HCT116 (cell line): ENCODE measurements at regions not wholly inside any gene's neighbourhood (a gene's known extent, or its start where the extent isn't known, plus 50 kb on each side); places are given as distances from the start of the nearest gene placed in this dataset.

ENCODE experiments used
- ATAC-seq: fragments of 200-7000 bp; cut with Tn5 transposase; 2 replicates; pipeline ENCODE4 v1.9.1; 2020; ENCODE audit warnings: mild to moderate bottlenecking, moderate library complexity
- BruUV-seq: library from RNA; stranded (reverse); fragments of 400-500 nt; replicated peaks from 2 replicates; lab custom pipeline; 2021; lab: Mats Ljungman, UMichigan
- CTCF ChIA-PET: fragments of 300-600 bp; sonication (Branson Sonifier 250); formaldehyde crosslinking; loops from one replicate; lab custom pipeline; 2021; ENCODE audit warnings: antibody characterized with exemption; lab: Charles Lee
- POLR2A ChIA-PET: fragments of 300-600, 350-600 bp; sonication (Branson Sonifier 250); formaldehyde crosslinking; loops from one replicate; lab custom pipeline; 2021; ENCODE audit warnings: antibody characterized with exemption; lab: Charles Lee
- RAD21 ChIA-PET, 2 experiments: fragments of 300-600 bp; sonication (Branson Sonifier 250); formaldehyde crosslinking; loops; one replicate each; lab custom pipeline; 2023; ENCODE audit warnings: low total read pairs in 2 of 2; ENCODE audit not compliant: uncharacterized antibody in 2 of 2, unreplicated experiment in 2 of 2, low non-redundant PET in 1 of 2; lab: Charles Lee
- DNase-seq: peaks from one replicate; pipeline ENCODE4 v3.0.0-alpha.2; 2010; ENCODE audit warnings: low read depth, low spot score
- H2AFZ ChIP-seq: fragments of 200-600 bp; shearing (Covaris generic), sonication (generic); 2 replicates; pipeline ENCODE4 v1.6.1; 2017; ENCODE audit warnings: low read depth, mixed run types, mixed read lengths, antibody characterized with exemption, low read length; ENCODE audit not compliant: poor library complexity, severe bottlenecking
- H3K27ac ChIP-seq: 2 replicates; pipeline ENCODE4 v1.5.1; 2012; ENCODE audit warnings: low read depth, low read length
- H3K27me3 ChIP-seq: fragments of 200-600 bp; sonication (generic); 2 replicates; pipeline ENCODE4 v1.6.1; 2016; ENCODE audit warnings: mixed run types, low read length, mixed read lengths; ENCODE audit not compliant: insufficient read depth
- H3K36me3 ChIP-seq, 2 experiments: fragments of 200-500 bp in 1 of 2; fragments of 200-600 bp in 1 of 2; sonication (Bioruptor generic) in 1 of 2; sonication (generic) in 1 of 2; 2 replicates each; pipeline versions ENCODE4 v1.5.1 to v1.6.1; 2014 to 2016; ENCODE audit warnings: low read length in 2 of 2, inconsistent platforms in 1 of 2, mixed read lengths in 1 of 2, mixed run types in 1 of 2; ENCODE audit not compliant: insufficient read depth in 2 of 2, control insufficient read depth in 1 of 2
- H3K4me1 ChIP-seq, 2 experiments: fragments of 200-600 bp in 1 of 2; sonication (generic) in 1 of 2; 2 replicates each; pipeline versions ENCODE4 v1.5.1 to v1.6.1; 2012 to 2017; ENCODE audit warnings: low read length in 2 of 2, inconsistent platforms in 1 of 2, mild to moderate bottlenecking in 1 of 2, mixed read lengths in 1 of 2, mixed run types in 1 of 2, moderate library complexity in 1 of 2; ENCODE audit not compliant: insufficient read depth in 2 of 2, control insufficient read depth in 1 of 2
- H3K4me2 ChIP-seq: fragments of 200-600 bp; sonication (generic); 2 replicates; pipeline ENCODE4 v1.6.1; 2017; ENCODE audit warnings: mixed run types, low read length, mixed read lengths
- H3K4me3 ChIP-seq, 2 experiments: fragments of 200-600 bp in 1 of 2; sonication (generic) in 1 of 2; replicated peaks in 1 of 2; 2 replicates each; pipeline ENCODE4 v1.5.1; 2011 to 2016; ENCODE audit warnings: low read length in 2 of 2, control low read depth in 1 of 2, low read depth in 1 of 2, mild to moderate bottlenecking in 1 of 2, mixed read lengths in 1 of 2, mixed run types in 1 of 2
- H3K79me2 ChIP-seq: fragments of 200-600 bp; sonication (generic); 2 replicates; pipeline ENCODE4 v1.6.1; 2017; ENCODE audit warnings: mild to moderate bottlenecking, mixed run types, low read length, moderate library complexity, mixed read lengths; ENCODE audit not compliant: insufficient read depth
- H3K9ac ChIP-seq: fragments of 200-600 bp; sonication (generic); 2 replicates; pipeline ENCODE4 v1.6.1; 2016; ENCODE audit warnings: low read length, mixed read lengths
- H3K9me2 ChIP-seq: fragments of 200-600 bp; sonication (generic), shearing (Covaris generic); 2 replicates; pipeline ENCODE4 v1.6.1; 2017; ENCODE audit warnings: mixed run types, mild to moderate bottlenecking, moderate library complexity; ENCODE audit not compliant: insufficient read depth
- H3K9me3 ChIP-seq, 2 experiments: fragments of 200-500 bp in 1 of 2; fragments of 200-600 bp in 1 of 2; sonication (Bioruptor generic) in 1 of 2; sonication (generic) in 1 of 2; 2 replicates each; pipeline ENCODE4 v1.6.1; 2014 to 2017; ENCODE audit warnings: low read length in 2 of 2, mixed read lengths in 2 of 2, inconsistent platforms in 1 of 2, low read depth in 1 of 2, mild to moderate bottlenecking in 1 of 2, mixed run types in 1 of 2, moderate library complexity in 1 of 2; ENCODE audit not compliant: control insufficient read depth in 1 of 2, insufficient read depth in 1 of 2
- H4K20me1 ChIP-seq: fragments of 200-600 bp; sonication (generic), shearing (Covaris generic); 2 replicates; pipeline ENCODE4 v1.6.1; 2017; ENCODE audit warnings: mixed run types, mild to moderate bottlenecking, moderate library complexity; ENCODE audit not compliant: insufficient read depth
- EGR1 ChIP-seq: IDR thresholded peaks from 2 replicates; pipeline ENCODE4 v1.6.1; 2012; ENCODE audit warnings: low read depth
- ELF1 ChIP-seq: IDR thresholded peaks from 2 replicates; pipeline ENCODE4 v1.6.1; 2012; ENCODE audit warnings: low read depth, borderline replicate concordance
- EZH2 ChIP-seq: fragments of 200-600 bp; sonication (generic); IDR thresholded peaks from 2 replicates; pipeline ENCODE4 v1.6.1; 2017; ENCODE audit warnings: antibody characterized with exemption, mixed run types
- EZH2phosphoT487 ChIP-seq: fragments of 200-600 bp; IDR thresholded peaks from 2 replicates; pipeline ENCODE4 v1.6.1; 2018; ENCODE audit warnings: antibody characterized with exemption, borderline replicate concordance
- JUND ChIP-seq: IDR thresholded peaks from 2 replicates; pipeline ENCODE4 v1.6.1; 2012
- POLR2A ChIP-seq: IDR thresholded peaks from 2 replicates; pipeline ENCODE4 v1.7.0; 2011; ENCODE audit warnings: borderline replicate concordance; ENCODE audit not compliant: insufficient read depth, insufficient read length; ENCODE audit errors: extremely low read depth
- POLR2AphosphoS5 ChIP-seq: IDR thresholded peaks from 2 replicates; pipeline ENCODE4 v1.6.1; 2011; ENCODE audit warnings: mild to moderate bottlenecking, low read depth, low read length, moderate library complexity
- SIN3A ChIP-seq: IDR thresholded peaks from 2 replicates; pipeline ENCODE4 v1.6.1; 2012; ENCODE audit warnings: low read depth
- SP1 ChIP-seq: IDR thresholded peaks from 2 replicates; pipeline ENCODE4 v1.6.1; 2012; ENCODE audit warnings: low read depth
- SRF ChIP-seq: IDR thresholded peaks from 2 replicates; pipeline ENCODE4 v1.6.1; 2012; ENCODE audit warnings: low read depth
- ZFX ChIP-seq: fragments of 450-650 bp; IDR thresholded peaks from 2 replicates; pipeline ENCODE4 v1.6.1; 2017
- ZNF274 ChIP-seq: fragments of 200-500 bp; sonication (Bioruptor generic); IDR thresholded peaks from 2 replicates; pipeline ENCODE4 v1.6.1; 2014; ENCODE audit warnings: mild to moderate bottlenecking, low read depth, low read length, inconsistent platforms
- intact Hi-C: fragments of 100-400 bp; cut with micrococcal nuclease; formaldehyde crosslinking; loops from 2 replicates; pipeline ENCODE4 v1.10.0; 2022
- TF ChIP-seq, protein P1 (sequence below): IDR thresholded peaks from 2 replicates; pipeline ENCODE4 v1.6.1; 2012
- TF ChIP-seq, protein P2 (sequence below): IDR thresholded peaks from 2 replicates; pipeline ENCODE4 v1.6.1; 2011; ENCODE audit warnings: mild to moderate bottlenecking, low read length, moderate library complexity; ENCODE audit not compliant: insufficient replicate concordance; ENCODE audit errors: extremely low read depth
- TF ChIP-seq, protein P3 (sequence below), 3 experiments: fragments of 200-600 bp in 1 of 3; sonication (generic) in 1 of 3; IDR thresholded peaks in 2 of 3; conservative IDR thresholded peaks in 1 of 3; 2 replicates each; pipeline ENCODE4 v1.5.1; 2012 to 2017; ENCODE audit warnings: low read depth in 2 of 3, low read length in 2 of 3, antibody characterized with exemption in 1 of 3, borderline replicate concordance in 1 of 3, control low read depth in 1 of 3, mild to moderate bottlenecking in 1 of 3, mixed read lengths in 1 of 3, mixed run types in 1 of 3, moderate library complexity in 1 of 3; ENCODE audit not compliant: insufficient read depth in 1 of 3
- TF ChIP-seq, protein P4 (sequence below): IDR thresholded peaks from 2 replicates; pipeline ENCODE4 v1.6.1; 2012

DNA sequence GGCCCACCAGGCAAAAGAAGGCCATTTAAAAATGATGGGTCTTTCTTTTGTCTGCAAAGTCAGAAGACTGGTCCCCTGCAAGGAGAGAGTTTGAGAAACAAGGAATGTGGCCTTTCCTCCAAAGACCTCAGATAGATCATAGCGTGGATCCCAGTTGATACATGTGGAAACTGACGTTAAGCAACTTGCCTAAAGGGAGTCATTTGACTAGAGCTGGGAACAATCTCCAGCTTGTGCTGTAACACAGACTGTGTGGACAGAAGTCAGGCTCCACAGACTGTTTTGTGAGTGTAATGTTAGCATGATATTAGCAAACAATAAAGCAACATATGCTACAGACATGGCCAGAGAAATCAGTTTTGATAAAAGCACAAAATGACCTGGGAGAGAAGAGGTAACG is 140.4 kb upstream of the CITED2 start:
- Histone ChIP-seq H3K79me2 (no peaks in the 10 kb centered on the region), H3K27ac (no peak overlapping the region), H3K36me3 (no peaks in the 10 kb centered on the region), H3K4me2 (no peak overlapping the region), H3K4me3 (no peak overlapping the region), H3K9me3 (no peaks in the 10 kb centered on the region), H2AFZ (peak overlapping the region; percentile 62), H3K9ac (no peak overlapping the region), H4K20me1 (no peaks in the 10 kb centered on the region), H3K27me3 (no peaks in the 10 kb centered on the region), H3K4me1 (peaks cover 2 to 18% of the 10 kb centered on the region in 2 experiments; a peak in 3 of 4 replicates), H3K9me2 (no peaks in the 10 kb centered on the region)
- RAD21 ChIA-PET = no interaction called here
- POLR2A ChIA-PET = no interaction called here
- DNase-seq (no peak), ATAC-seq (no peak)
- no peak for TF ChIP-seq SP1
- TF ChIP-seq, protein P1, sequence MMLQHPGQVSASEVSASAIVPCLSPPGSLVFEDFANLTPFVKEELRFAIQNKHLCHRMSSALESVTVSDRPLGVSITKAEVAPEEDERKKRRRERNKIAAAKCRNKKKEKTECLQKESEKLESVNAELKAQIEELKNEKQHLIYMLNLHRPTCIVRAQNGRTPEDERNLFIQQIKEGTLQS = no peak
- no peak for TF ChIP-seq ZNF274
- intact Hi-C loops = loop anchor here (5.0 kb wide), 1 partner anchor 138 kb away; no protein-coding TSS in a partner anchor
- no TSS peak for BruUV-seq
- CTCF ChIA-PET = no interaction called here

DNA sequence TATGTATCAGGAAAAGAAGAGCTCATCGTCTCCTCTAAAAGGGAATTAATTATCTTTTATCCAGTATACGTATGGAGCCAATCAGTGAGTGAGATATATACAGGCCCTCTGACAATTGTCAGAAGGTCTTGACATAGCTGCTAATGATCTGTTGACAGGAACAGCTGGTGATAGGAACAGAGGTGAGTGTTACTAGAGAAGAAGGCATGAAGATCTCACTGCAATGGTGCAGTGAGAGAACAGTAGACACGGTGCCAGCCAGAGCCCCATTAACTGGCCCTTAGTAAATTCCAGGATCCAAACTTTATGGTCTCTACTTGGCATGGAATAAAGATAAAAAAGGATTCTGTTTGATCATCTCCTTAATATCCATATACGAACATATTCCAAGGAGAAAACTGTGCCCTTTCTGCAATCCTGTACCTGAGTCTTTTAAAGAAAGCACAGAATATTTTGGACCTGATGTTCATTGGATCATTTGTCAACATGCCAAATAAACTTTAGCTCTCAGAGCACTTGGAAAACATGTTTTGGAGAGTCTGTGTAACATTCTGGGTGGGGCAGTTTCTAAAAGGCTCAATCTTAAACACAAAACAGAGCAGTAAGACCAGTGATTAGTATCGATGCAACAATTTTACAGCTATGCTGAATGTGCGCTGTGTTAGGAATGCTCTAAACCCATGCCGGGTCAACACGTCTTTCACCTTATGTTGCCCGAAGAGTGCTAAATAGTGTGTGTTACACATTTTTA is 135.8 kb upstream of the CITED2 start:
- RAD21 ChIA-PET = no interaction called here
- BruUV-seq = no TSS peak
- Histone ChIP-seq H3K9me3 (no peaks in the 10 kb centered on the region), H3K9ac (no peak overlapping the region), H4K20me1 (no peaks in the 10 kb centered on the region), H3K4me3 (no peak overlapping the region), H3K4me1 (peaks cover 0 to 2% of the 10 kb centered on the region in 2 experiments; a peak in 2 of 4 replicates), H3K36me3 (no peaks in the 10 kb centered on the region), H3K9me2 (no peaks in the 10 kb centered on the region), H3K4me2 (no peak overlapping the region), H3K79me2 (no peaks in the 10 kb centered on the region), H3K27ac (no peak overlapping the region), H3K27me3 (no peaks in the 10 kb centered on the region), H2AFZ (no peak overlapping the region)
- POLR2A ChIA-PET = no interaction called here
- ATAC-seq (no peak), DNase-seq (no peak)
- intact Hi-C loops = loop anchor here (5.0 kb wide), 1 partner anchor 133 kb away; no protein-coding TSS in a partner anchor
- CTCF ChIA-PET = no interaction called here
- TF ChIP-seq JUND = no peak
- TF ChIP-seq, protein P1 = no peak
- TF ChIP-seq ZNF274 = no peak
- no peak for TF ChIP-seq ZFX
- no peak for TF ChIP-seq POLR2A
- no peak for TF ChIP-seq SRF
- TF ChIP-seq EZH2phosphoT487 = no peak
- TF ChIP-seq SIN3A = no peak
- TF ChIP-seq, protein P2, sequence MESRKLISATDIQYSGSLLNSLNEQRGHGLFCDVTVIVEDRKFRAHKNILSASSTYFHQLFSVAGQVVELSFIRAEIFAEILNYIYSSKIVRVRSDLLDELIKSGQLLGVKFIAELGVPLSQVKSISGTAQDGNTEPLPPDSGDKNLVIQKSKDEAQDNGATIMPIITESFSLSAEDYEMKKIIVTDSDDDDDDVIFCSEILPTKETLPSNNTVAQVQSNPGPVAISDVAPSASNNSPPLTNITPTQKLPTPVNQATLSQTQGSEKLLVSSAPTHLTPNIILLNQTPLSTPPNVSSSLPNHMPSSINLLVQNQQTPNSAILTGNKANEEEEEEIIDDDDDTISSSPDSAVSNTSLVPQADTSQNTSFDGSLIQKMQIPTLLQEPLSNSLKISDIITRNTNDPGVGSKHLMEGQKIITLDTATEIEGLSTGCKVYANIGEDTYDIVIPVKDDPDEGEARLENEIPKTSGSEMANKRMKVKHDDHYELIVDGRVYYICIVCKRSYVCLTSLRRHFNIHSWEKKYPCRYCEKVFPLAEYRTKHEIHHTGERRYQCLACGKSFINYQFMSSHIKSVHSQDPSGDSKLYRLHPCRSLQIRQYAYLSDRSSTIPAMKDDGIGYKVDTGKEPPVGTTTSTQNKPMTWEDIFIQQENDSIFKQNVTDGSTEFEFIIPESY = no peak
- no peak for TF ChIP-seq POLR2AphosphoS5
- TF ChIP-seq EGR1 = no peak
- no peak for TF ChIP-seq ELF1
- TF ChIP-seq EZH2 = no peak
- TF ChIP-seq, protein P3, sequence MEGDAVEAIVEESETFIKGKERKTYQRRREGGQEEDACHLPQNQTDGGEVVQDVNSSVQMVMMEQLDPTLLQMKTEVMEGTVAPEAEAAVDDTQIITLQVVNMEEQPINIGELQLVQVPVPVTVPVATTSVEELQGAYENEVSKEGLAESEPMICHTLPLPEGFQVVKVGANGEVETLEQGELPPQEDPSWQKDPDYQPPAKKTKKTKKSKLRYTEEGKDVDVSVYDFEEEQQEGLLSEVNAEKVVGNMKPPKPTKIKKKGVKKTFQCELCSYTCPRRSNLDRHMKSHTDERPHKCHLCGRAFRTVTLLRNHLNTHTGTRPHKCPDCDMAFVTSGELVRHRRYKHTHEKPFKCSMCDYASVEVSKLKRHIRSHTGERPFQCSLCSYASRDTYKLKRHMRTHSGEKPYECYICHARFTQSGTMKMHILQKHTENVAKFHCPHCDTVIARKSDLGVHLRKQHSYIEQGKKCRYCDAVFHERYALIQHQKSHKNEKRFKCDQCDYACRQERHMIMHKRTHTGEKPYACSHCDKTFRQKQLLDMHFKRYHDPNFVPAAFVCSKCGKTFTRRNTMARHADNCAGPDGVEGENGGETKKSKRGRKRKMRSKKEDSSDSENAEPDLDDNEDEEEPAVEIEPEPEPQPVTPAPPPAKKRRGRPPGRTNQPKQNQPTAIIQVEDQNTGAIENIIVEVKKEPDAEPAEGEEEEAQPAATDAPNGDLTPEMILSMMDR (IDR thresholded peaks at IDR 0.05 in 2 of 3, conservative IDR thresholded peaks at IDR 0.05 in 1 of 3; ENCODE audit: borderline replicate concordance in 1 of 3, insufficient read depth in 1 of 3, low read depth in 2 of 3, low read length in 2 of 3) = no peak
- TF ChIP-seq, protein P4, sequence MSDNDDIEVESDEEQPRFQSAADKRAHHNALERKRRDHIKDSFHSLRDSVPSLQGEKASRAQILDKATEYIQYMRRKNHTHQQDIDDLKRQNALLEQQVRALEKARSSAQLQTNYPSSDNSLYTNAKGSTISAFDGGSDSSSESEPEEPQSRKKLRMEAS = no peak
